Activated CD8-positive, alpha-beta memory T cell treated with anti-CD3 and anti-CD28 coated beads for 1 hour (primary cell): ENCODE measurements at regions not wholly inside any gene's neighbourhood (a gene's known extent, or its start where the extent isn't known, plus 50 kb on each side); places are given as distances from the start of the nearest gene placed in this dataset.
"Not testable (repeated sequence)": the region's sequence is repeated elsewhere in the genome, so short reads cannot be mapped to it uniquely, and the experiment has no call there.

ENCODE experiments used
- DNase-seq, 2 donors: peaks; one replicate each; pipeline ENCODE4 v3.0.0-alpha.2; 2020; ENCODE audit warnings: low read depth in 1 of 2; ENCODE audit errors: extremely low read depth in 1 of 2

- no peak for DNase-seq
Measured at GRCh38 chr7:131961054-131961680, 404.7 kb upstream of the PODXL start.

- no peak for DNase-seq
Measured at GRCh38 chr7:131959106-131959812, 402.8 kb upstream of the PODXL start.

- DNase-seq: no peak
Measured at GRCh38 chr7:131957338-131958020, 401.1 kb upstream of the PODXL start.

- no peak for DNase-seq
Measured at GRCh38 chr7:131956864-131957263, 400.4 kb upstream of the PODXL start.

GRCh38 chr7:131955679-131956078 is 399.3 kb upstream of the PODXL start:
- DNase-seq: no peak

DNA sequence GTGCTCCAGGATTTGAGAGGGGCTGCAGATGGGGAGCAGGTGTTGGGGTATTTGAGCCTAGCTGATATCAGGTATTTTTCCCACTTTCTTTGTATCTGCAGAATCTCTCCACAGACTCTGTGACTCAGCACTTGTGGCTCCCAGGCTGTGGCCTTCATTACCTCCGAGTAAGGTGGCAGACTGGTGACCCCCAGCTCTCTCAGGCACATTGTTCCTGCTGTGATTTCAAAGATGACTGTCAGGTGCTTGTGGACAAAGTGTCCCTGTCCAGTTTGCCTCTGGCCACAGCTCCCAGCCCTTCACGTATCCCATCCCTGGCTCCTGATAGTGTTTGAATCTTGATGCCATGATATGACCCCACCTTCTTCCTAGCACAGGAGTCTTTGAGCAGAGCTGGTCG is 396.8 kb upstream of the PODXL start:
- no peak for DNase-seq

DNA sequence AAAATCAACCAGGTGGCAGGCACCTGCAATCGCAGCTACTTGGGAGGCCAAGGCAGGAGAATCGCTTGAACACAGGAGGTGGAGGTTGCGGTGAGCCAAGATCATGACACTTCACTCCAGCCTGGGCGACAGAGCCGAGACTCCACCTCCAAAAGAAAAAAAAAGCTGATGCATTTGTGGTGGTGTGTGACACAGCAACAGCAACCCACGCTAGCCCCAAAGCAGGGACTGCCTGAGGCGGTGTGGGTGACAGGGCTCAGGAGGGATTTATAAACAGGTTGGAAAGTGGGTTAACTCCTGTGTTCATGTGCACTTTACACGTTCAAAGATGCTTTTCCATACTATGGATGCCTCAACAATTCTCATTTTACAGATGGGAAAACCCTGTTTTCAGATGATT is 395.9 kb upstream of the PODXL start:
- DNase-seq: no peak

GRCh38 chr7:131950758-131951157 is 394.3 kb upstream of the PODXL start:
- no peak for DNase-seq

DNA sequence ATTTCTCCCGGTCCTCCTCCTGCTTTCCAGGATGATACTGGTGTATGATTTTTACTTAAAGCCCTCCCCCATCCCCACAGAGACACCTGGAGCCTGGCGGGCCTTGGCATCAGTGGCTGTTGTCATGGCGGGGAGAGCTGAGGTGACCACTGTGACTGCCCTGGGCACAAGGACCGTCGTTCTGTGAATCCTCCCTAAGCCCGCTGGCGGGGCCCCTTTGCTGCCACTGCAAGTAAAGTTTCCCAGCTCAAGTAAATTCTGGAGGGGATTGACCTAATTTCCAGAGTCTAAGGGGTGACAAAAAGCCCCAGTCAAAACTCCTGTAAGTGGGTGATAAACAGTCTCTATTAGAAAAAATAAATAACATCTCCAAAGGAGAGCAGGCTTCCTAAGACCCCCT is 393.2 kb upstream of the PODXL start:
- DNase-seq: no peak

- no peak for DNase-seq
Measured at GRCh38 chr7:131948434-131949053, 392.1 kb upstream of the PODXL start.

DNA sequence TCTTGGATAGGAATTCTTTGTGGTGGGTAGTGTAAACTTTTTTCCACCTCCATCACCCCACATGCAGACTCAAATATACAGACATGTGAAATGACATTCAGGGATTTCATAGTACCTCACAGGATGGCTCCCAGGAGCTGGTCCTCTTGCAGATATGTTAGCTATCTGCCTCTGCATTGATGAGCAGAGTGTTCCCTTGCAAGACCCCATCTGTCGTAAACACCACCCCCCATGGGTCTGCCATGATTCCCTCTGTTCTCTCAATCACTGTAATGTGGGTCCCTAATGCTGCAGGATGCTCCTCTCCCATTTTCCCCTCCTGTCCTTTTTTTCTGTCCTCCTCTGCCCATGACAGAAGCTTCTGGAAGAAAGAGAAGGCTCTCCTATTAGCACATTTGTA is 391.2 kb upstream of the PODXL start:
- DNase-seq: no peak

DNA sequence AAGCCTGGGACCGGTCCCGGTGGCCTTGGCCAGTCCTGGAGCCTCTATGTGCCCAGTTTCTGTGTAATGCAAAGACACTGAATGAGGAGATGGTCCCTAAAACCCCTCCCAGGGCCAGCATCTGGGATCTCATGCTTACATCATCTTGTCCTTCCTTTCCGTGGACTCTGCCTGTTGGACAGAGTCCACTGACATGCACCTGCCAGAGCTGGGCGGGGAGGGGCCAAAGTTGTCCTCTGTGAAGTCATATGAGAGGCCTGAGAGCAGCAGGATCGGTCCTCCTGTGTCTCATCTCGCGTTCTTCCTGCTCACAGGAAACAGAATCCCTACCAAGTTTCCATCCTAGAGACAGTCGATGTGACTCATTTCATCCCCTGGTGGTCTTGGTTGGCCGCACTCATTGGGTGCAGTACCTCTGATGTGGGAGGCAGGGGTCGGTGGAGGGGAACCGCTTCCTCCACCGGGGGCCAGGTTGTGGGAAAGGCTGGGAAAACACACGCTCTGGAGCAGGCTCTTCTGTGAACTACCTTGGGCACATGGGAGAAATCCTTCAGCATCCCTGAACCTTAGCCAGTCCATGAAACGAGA is 389.6 kb upstream of the PODXL start:
- no peak for DNase-seq

- DNase-seq: no peak
Measured at GRCh38 chr7:131945313-131945911, 389.0 kb upstream of the PODXL start.

GRCh38 chr7:131944556-131945069 is 388.2 kb upstream of the PODXL start:
- no peak for DNase-seq

- no peak for DNase-seq
Measured at GRCh38 chr7:131943646-131944045, 387.2 kb upstream of the PODXL start.

DNA sequence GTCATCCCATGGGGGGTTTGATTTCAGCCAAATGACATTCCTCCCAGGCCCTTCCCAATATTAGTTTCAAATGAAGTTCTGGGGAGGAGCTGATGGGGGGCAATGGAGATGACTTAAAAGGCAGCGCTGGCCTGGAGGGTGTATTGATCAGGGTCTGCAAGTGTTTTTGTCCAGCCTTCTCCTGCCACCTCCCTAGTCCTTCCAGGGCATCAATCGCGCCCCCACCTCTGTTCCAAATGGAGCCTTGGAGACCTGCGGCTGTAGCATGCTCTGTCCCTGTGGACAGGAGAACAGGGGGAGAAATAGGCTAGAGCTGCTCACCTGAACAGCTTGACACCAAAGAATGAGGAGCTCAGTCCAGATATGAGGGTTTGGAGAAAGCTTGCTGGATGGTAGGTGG is 386.8 kb upstream of the PODXL start:
- DNase-seq: no peak

DNA sequence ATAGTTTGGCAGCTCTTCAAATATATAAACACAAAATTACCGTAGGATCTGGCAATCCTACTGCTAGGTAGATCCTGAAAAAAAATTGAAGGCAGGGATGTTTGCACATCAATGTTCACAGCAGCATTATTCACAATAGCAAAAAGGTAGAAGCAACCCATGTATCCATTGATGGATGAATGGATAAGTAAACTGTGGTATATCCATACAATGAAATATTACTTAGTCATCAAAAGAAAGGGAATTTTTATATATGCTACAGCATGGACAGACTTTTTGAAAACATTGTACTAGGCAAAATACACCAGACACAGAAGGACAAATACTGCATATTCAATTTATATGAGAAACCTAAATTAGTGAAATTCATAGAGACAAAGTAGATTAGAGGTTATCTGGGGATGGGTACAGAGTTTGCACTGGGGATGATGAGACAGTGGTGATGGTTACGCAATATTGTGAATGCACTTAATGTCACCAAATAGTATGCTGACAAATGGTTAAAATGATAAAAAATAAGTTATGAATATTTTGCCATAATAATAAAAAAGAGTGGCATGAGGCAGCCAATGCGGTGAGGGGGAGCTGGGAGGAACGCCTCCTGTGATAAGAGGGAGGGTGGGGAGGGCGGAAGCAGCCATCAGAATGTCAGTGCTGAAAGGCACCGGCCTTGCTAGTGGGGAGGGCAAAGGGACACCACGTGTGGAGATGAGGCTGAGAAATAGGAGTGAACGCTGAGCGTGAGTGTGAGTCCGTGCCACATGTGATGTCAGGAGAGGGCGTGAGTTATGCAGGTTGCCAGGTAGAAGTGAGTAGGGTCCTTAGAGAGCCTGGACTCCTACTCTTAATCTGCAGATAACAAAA is 386.1 kb upstream of the PODXL start:
- no peak for DNase-seq

GRCh38 chr7:131941291-131941690 is 384.9 kb upstream of the PODXL start:
- DNase-seq: no peak

DNA sequence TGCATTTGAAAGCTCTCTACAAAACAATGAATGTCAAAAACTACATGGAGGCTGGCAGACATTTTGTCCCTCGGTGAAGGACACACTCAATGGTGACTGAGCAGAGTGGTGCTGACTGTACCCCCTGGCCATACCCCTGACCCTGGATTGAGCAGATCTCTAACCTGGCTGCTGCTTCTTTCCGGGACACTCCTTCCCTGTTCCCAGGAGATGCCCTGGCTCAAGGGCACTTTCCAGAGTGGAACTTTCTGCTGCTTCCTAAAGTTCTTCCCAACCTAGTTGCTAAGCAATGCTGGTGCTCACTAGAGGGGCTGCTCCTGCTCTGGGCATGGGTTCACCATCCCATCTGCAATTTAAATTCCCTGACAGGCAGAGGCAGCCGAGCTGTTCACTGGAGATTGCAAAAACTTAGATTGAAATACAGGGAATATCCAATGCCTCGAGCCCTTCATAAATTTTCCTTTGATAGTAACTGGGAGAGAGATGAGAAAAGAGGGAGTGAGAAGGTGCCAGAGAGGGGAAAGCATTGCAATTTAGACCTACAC is 384.3 kb upstream of the PODXL start:
- DNase-seq: no peak

- not testable (repeated sequence) for DNase-seq
Measured at GRCh38 chr7:131938788-131939187, 382.4 kb upstream of the PODXL start.
